NCI-H2029 treated with DMSO at 0.1 percent for 48 hours (cell line): ENCODE measurements at regions not wholly inside any gene's neighbourhood (a gene's known extent, or its start where the extent isn't known, plus 50 kb on each side); places are given as distances from the start of the nearest gene placed in this dataset.
"Not testable (repeated sequence)": the region's sequence is repeated elsewhere in the genome, so short reads cannot be mapped to it uniquely, and the experiment has no call there.

Experiments used
- DNase-seq: peaks from one replicate; lab custom pipeline; 2025; lab: John Stamatoyannopoulos, UW

DNA sequence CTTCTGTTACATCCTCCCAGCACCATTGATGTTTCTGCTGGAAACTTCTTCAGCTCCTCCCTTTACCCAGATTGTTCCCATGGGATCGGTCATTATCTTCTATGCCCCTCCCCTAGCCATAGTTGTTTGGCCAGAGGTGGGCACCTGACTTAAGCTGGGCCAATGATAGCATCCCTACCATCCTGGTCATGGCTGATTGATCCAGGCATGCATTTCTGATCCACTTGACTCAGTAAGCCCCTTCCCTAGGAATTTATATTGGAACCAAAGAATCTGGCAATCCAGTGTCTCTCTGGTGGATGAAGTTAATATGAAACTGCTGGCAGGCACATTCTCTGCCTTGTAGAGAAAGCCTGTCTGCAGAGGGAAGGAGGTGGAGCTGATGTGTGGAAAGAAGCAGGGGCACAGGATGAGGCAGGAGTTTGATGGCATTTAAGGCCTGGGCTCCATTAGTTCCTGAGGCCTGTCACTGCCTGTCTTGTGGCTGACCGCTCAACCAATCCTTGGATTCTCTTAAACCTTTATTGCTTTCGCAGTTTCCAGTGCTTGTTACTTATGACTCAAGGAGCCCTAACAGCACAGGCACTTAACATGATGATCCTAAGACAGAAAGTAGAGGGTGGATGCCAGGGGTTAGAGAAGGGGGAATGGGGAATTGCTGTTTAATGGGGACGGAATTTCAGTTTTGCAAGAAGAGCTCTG, 152.4 kb downstream of the ABCC12 start:
- DNase-seq: no peak

DNA sequence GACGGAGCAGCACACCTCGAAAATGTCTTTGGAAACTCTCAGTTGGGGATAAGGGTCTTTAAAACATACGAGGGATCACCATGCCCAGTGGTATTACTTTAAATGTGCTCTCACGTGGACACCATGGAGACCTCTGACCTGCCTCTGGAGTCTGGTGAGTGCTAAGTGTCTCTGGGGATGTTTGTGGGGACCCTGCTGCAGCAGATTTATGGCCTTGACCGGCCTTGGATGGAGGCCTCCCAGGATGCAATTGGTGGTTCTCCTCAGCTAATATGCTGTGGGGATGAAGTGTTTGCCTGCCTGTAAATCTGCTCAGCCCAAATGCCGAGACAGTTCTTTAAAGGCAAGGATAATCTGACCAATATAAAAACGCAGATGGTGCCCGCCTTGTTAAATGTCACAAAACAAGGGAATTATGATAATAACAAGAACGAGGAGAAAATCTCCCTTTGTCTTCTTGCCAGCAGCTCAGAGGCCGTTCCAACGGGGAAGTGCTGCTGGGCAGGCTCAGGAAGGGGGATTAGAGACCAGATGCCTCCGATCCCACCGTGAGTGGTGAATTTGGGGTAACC, 154.4 kb downstream of the ABCC12 start:
- DNase-seq: no peak

DNA sequence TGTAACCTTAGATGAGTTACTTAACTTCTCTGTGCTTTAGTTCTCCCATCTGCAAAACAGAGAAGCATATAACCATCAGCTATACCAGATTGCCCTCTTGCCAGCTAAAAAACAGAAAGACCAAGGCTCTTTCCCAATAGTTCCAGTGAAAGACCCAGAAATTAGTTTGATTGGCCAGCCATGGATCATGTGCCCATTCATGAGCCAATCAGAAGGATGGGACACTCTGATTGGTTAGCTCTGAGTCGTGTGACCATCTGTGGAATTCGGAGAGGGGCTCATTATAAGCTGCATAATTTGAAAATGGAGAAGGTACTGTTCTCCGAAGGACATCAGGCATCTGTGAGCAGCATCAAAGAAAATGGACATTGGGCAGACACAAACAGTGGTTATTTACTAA, 155.2 kb downstream of the ABCC12 start:
- DNase-seq: no peak

DNA sequence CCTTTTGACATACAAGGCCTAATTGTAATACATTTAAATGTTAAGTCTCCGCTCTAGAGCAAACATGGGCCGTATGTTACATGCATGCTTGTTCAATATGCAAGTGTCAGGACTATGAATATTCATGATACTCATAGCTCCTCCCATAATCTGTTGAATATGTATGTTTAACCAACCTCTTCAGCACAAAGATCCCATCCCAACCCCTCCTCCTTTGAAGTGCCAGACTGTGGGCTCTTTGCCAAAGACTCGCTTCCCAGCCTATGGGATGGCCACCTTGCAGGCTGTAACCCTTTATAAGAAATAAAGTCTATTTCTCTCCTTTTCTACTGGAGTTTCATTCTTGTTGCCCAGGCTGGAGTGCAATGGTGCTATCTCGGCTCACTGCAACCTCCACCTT, 156.2 kb downstream of the ABCC12 start:
- DNase-seq: no peak

- no peak for DNase-seq
Observed at GRCh38 chr16:47995354-47995753, 160.4 kb downstream of the ABCC12 start.

- DNase-seq: no peak
Observed at GRCh38 chr16:47991491-47991890, 164.3 kb downstream of the ABCC12 start.

- no peak for DNase-seq
Observed at GRCh38 chr16:47990676-47991075, 165.1 kb downstream of the ABCC12 start.

DNA sequence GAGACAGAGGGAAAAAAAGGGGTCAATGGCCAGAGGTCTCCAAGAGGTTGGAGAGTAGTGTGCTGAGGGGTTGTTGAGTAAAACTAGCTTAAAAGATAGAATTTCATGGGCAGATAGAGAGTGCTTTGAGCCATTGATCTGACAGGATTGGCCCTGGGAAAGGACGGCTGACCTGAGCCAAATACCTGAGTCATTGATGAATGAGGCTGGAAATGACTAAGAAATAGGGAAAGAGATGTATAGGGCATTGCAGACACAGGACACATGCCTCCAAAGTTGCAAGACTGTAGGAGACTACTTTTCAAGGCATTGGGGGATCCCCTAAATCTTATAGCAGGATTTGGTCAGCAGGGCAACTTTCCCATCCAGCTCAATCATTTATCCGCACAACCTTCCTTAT, 168.7 kb downstream of the ABCC12 start:
- no peak for DNase-seq

- no peak for DNase-seq
Observed at GRCh38 chr16:47986031-47986430, 169.8 kb downstream of the ABCC12 start.

- no peak for DNase-seq
Observed at GRCh38 chr16:47984669-47985068, 171.1 kb downstream of the ABCC12 start.

DNA sequence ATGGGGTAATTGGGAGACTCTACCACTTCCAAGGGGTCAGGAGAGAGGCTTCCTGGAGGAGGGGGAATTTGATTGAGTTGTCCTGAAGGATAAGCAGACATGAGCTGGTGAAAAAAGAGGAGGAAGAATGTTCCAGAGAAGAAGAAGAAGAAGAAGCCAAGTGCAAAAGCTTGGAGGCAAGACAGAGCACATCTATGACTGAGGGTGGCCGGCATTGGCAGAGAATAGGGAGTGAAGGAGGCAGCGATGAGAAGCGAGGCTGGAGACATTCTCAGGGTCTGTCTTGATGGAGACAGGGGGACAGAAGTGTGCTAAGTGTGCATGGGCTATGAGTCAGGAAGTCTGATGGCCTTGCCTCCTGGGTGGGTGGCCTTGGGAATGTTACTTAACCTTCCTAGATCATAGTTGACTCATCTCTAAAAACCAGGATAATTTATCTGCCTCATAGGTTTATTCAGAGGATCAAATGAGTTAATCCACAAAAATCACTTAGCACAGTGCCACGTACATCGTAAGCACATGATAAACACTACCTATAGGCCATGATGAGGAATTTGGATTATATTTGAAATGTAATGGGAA, 171.7 kb downstream of the ABCC12 start:
- DNase-seq: no peak

DNA sequence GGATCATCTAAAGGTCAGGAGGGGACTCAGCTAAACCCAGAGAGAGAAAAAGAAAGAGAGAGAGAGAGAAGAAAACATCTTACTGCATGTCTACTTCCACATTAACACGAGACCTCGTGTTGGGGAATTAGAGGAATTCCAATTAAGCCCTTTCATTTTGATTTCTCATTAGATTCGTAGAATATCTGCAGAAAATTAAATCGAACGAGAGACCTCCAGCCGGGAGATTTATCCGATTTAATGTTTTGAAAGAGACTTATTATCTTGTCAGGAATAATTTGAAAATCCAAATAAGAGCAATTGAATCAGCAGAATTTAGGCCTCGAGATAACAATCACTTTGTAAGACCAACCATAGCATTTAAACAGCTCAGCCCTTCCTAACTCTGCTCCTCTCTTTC, 175.6 kb downstream of the ABCC12 start:
- DNase-seq: no peak

GRCh38 chr16:47979616-47980182, 176.1 kb downstream of the ABCC12 start:
- no peak for DNase-seq

GRCh38 chr16:47979164-47979520, 176.7 kb downstream of the ABCC12 start:
- no peak for DNase-seq

DNA sequence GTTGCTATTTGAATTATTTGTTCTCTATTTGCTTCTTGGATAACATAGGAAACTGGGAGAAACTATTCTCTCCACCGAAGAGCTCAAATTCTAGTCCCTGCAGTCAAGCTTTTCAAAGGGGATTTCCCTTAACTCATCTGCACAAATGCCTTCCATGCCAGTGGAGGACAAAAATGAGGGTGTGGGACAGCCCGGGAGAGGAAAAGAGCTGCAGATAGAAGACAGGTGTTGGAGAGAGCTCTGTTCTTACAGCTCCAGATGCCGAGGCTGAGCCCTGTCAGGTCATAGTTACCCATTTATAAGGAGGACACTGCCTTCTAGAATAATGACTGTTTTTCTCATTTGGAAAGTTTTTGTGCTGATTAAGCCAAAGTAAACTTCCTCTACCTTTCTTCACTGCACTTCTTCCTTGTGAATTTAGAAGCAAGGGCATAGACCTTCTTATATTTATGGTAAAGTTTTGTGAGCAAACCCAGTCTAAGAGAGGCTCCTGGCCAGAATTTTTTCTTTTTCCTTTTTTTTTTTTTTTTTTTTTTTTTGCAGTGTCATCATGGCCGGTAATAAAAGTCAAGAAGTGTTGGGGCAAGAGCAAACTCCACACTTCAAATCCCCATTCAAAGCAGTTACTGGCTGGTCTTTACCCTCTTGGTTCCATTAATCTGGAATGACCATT, 177.2 kb downstream of the ABCC12 start:
- DNase-seq: no peak

GRCh38 chr16:47977802-47978201, 178.0 kb downstream of the ABCC12 start:
- DNase-seq: no peak

GRCh38 chr16:47976636-47977210, 179.1 kb downstream of the ABCC12 start:
- DNase-seq: no peak

- DNase-seq: not testable (repeated sequence)
Observed at GRCh38 chr16:47974971-47975370, 180.8 kb downstream of the ABCC12 start.

DNA sequence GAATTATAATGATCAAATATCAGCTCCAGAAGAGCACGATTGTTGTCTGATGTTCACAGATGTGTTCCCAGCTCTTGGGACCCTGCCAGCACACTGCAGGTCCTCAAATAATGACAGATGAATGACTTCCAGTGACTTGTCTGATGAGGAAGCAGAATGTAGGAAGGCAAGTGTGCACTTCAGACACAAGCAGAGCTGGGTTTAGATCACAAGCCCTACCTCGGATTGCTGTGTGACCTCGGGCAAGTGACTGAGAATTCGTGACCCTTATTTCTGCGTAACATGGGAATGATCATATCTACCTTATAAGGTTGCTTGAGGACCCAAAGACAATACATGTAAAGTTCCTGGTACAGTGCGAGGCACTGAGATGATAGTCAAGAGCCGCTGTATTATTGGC, 182.2 kb downstream of the ABCC12 start:
- no peak for DNase-seq

GRCh38 chr16:47972246-47972985, 183.4 kb downstream of the ABCC12 start:
- no peak for DNase-seq

DNA sequence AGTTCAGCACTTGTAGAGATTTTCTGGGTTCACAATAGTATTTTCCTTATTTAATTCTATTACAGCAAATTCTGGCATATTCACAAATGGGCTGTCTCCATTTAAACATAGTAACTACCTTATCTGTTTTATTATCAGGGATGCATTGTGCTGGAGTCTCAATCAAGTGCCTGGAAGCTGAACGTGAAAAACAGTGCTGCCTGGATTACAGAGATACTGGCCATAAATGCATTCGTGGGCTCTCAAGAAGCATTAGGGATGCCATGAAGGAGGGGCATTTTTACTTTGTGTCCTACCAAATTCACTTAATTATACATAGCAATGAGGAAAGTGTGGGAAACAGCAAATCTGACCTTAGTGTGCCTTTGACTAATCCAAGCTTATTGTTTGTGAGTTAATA, 184.6 kb downstream of the ABCC12 start:
- DNase-seq: no peak
